ENCODE measurements at regions not wholly inside any gene's neighbourhood (a gene's known extent, or its start where the extent isn't known, plus 50 kb on each side); places are given as distances from the start of the nearest gene placed in this dataset.

GRCh38 chr9:90061187-90061586 is 456.4 kb downstream of the GADD45G start:
- TF ChIP-seq, protein P1, sequence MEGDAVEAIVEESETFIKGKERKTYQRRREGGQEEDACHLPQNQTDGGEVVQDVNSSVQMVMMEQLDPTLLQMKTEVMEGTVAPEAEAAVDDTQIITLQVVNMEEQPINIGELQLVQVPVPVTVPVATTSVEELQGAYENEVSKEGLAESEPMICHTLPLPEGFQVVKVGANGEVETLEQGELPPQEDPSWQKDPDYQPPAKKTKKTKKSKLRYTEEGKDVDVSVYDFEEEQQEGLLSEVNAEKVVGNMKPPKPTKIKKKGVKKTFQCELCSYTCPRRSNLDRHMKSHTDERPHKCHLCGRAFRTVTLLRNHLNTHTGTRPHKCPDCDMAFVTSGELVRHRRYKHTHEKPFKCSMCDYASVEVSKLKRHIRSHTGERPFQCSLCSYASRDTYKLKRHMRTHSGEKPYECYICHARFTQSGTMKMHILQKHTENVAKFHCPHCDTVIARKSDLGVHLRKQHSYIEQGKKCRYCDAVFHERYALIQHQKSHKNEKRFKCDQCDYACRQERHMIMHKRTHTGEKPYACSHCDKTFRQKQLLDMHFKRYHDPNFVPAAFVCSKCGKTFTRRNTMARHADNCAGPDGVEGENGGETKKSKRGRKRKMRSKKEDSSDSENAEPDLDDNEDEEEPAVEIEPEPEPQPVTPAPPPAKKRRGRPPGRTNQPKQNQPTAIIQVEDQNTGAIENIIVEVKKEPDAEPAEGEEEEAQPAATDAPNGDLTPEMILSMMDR (IDR thresholded peaks at IDR 0.05) = no peak
- TF ChIP-seq POLR2A (IDR thresholded peaks at IDR 0.05) = no peak
- TF ChIP-seq EP300 (IDR thresholded peaks at IDR 0.05) = no peak
- no peak for TF ChIP-seq POLR2AphosphoS5 (IDR thresholded peaks at IDR 0.05)

Measured in upper lobe of left lung (tissue), 4 donors.